SK-N-SH treated with all-trans-retinoic acid at 6 μM for 48 hours (cell line): ENCODE measurements at regions not wholly inside any gene's neighbourhood (a gene's known extent, or its start where the extent isn't known, plus 50 kb on each side); places are given as distances from the start of the nearest gene placed in this dataset.

Experiments
- OSR1 ChIP-seq: fragments of 250-450 bp; sonication (Bioruptor Pico); IDR thresholded peaks from 2 replicates; pipeline ENCODE4 v1.8.0; 2022; ENCODE audit warnings: moderate library complexity, mild to moderate bottlenecking, inconsistent platforms
- RARB ChIP-seq: fragments of 250-450 bp; sonication (Bioruptor Pico); IDR thresholded peaks from 2 replicates; pipeline ENCODE4 v1.8.0; 2021; ENCODE audit warnings: mild to moderate bottlenecking, moderate library complexity
- SNAI2 ChIP-seq: fragments of 250-450 bp; sonication (Bioruptor Pico); IDR thresholded peaks from 2 replicates; pipeline ENCODE4 v1.5.0; 2020; ENCODE audit warnings: mild to moderate bottlenecking, moderate library complexity
- ZC3H10 ChIP-seq: fragments of 250-450 bp; sonication (Bioruptor Pico); IDR thresholded peaks from 2 replicates; pipeline ENCODE4 v1.5.1; 2021; ENCODE audit warnings: mild to moderate bottlenecking, moderate library complexity

DNA sequence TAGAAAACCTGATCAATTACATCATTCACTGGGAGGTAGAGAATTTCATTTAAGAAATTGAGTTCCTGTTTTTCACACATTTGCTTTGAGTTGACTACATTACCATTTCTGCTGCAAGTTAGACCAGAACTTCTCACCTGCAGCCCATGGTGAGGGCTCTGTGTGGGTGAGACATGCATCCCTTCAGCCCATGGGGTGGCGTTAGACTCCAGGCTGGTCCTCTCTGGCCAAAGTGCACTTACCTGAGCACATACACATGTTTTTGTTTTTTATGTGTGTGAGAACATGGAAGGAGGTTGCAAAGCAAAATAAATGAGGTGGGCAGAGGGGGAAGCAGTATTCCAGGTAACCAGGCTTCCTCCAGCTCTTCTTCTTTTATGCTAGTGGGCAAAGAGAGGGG is 470.2 kb downstream of the PMP22 start:
- TF ChIP-seq OSR1: no peak
- no peak for TF ChIP-seq SNAI2 (CRISPR knock-in tag)
- TF ChIP-seq ZC3H10 (CRISPR knock-in tag): no peak
- no peak for TF ChIP-seq RARB
